Cardiac muscle cell (in vitro differentiated cells and primary cell): ENCODE measurements at regions not wholly inside any gene's neighbourhood (a gene's known extent, or its start where the extent isn't known, plus 50 kb on each side); places are given as distances from the start of the nearest gene placed in this dataset.

Source experiments
- DNase-seq, 2 donors: peaks; one replicate each; pipeline versions ENCODE4 v3.0.0 to v3.0.0-alpha.2; 2010 to 2017; ENCODE audit warnings: low read depth in 1 of 2, low spot score in 1 of 2
- H3K27ac ChIP-seq: fragments of 200-600 bp; sonication (generic); 2 replicates; pipeline ENCODE4 v1.5.1; 2016
- H3K27me3 ChIP-seq: fragments of 200-600 bp; sonication (generic); 2 replicates; pipeline ENCODE4 v1.6.0; 2016; ENCODE audit warnings: control low read depth
- H3K36me3 ChIP-seq: fragments of 200-600 bp; sonication (generic); 2 replicates; pipeline ENCODE4 v1.5.1; 2016; ENCODE audit warnings: control low read depth
- H3K4me1 ChIP-seq: fragments of 200-600 bp; sonication (generic); 2 replicates; pipeline ENCODE4 v1.8.1; 2017; ENCODE audit warnings: low read depth, mild to moderate bottlenecking, mixed run types
- H3K4me3 ChIP-seq: fragments of 200-600 bp; sonication (generic); 2 replicates; pipeline ENCODE4 v1.5.1; 2016; ENCODE audit warnings: mild to moderate bottlenecking
- H3K9me3 ChIP-seq: fragments of 200-600 bp; sonication (generic); 2 replicates; pipeline ENCODE4 v1.5.1; 2017; ENCODE audit warnings: low read depth, mild to moderate bottlenecking, control low read depth
- CTCF ChIP-seq: IDR thresholded peaks from 2 replicates; pipeline ENCODE4 v1.5.1; 2012; ENCODE audit warnings: low read depth, mild to moderate bottlenecking, low read length

DNA sequence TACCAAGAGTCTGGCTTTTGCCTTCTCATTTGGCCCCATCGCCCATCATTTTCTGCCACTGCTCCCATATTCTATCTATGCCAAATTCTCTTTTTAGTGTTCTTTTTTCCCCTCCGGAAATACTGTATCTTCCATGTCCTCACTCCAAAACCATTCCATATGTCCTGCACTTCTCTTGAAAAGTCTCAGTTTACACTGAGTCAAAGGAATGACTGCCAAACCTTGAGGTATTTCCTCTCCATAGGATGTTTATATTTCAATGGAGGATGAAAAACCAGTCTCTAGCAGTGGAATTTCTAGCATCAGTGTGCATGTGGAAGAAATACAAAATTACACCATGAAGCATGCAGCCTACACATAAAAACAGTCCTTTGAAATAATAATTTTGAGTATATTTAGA lies 121.4 kb upstream of the PHYHIPL start:
- H3K27ac ChIP-seq, result no peak overlapping the region
- no peak overlapping the region for H3K4me3 ChIP-seq
- H3K27me3 ChIP-seq, result no peaks in the 10 kb centered on the region

GRCh38 chr10:59057345-59057744 lies 119.1 kb upstream of the PHYHIPL start:
- H3K9me3 ChIP-seq, result no peaks in the 10 kb centered on the region
- no peaks in the 10 kb centered on the region for H3K4me1 ChIP-seq
- H3K27me3 ChIP-seq, result no peaks in the 10 kb centered on the region
- peak; percentile 6 to 42 for DNase-seq
- H3K36me3 ChIP-seq, result no peaks in the 10 kb centered on the region
- TF ChIP-seq CTCF, result no peak
- H3K27ac ChIP-seq, result peak overlapping the region; percentile 48
- no peak overlapping the region for H3K4me3 ChIP-seq

More for the DNA sequence above, 121.4 kb upstream of the PHYHIPL start:
- Histone ChIP-seq H3K4me1 (no peaks in the 10 kb centered on the region), H3K9me3 (no peaks in the 10 kb centered on the region), H3K36me3 (no peaks in the 10 kb centered on the region)
- no peak for TF ChIP-seq CTCF
- no peak for DNase-seq

DNA sequence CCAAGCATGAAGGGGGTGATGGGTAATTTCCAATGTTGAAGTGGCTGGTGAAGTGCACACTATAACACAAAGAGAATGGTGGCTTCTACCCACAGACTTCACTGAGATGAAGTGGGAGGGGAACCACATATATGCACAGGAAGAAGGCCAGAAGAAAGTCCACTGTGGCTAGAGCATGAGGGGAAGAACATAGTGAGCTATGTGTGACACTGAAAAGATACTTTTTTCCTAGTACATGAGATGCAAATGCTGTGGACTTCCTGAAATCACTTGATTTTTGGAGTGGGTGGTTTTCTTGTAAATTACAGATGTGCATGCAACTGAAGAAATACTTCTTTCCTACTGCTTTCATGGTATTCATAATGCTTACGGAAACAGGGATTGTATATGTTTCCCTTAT lies 115.6 kb upstream of the PHYHIPL start:
- no peak overlapping the region for H3K4me3 ChIP-seq
- no peaks in the 10 kb centered on the region for H3K36me3 ChIP-seq
- TF ChIP-seq CTCF, result no peak
- H3K27me3 ChIP-seq, result no peaks in the 10 kb centered on the region
- H3K9me3 ChIP-seq, result no peaks in the 10 kb centered on the region
- no peak for DNase-seq
- no peaks in the 10 kb centered on the region for H3K4me1 ChIP-seq
- no peak overlapping the region for H3K27ac ChIP-seq

GRCh38 chr10:59063491-59063890 lies 113.0 kb upstream of the PHYHIPL start:
- TF ChIP-seq CTCF, result no peak
- H3K9me3 ChIP-seq, result no peaks in the 10 kb centered on the region
- no peaks in the 10 kb centered on the region for H3K4me1 ChIP-seq
- no peaks in the 10 kb centered on the region for H3K27me3 ChIP-seq
- no peak overlapping the region for H3K27ac ChIP-seq
- no peak for DNase-seq
- no peak overlapping the region for H3K4me3 ChIP-seq
- H3K36me3 ChIP-seq, result no peaks in the 10 kb centered on the region

DNA sequence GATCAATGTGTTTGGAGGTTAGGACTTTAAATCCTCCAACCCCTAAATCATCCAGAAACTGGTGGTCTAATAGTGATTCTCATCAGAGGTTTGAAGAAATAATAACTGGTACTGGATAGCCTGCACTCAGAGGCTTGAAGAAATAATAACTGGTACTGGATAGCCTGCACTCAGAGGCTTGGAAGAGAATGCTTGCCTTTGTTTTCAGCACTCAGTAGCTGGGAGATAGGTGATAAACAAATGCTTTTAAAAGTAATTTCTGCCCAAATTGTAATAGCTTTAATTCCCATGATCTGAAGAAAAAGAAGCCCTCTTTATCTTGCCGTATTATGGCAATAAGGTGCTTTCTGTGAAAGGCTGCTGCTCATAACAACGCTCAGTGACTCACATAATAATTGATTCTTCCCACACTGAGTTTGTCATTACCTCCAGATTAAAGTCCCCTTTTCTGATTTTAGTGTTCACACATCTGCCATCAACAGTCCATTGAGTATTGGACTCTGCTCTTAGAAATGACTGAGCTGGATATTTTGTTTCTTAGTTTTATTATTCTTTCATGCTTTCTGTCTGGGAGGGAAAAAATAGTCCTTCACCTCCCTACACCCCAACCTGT lies 112.3 kb upstream of the PHYHIPL start:
- H3K36me3 ChIP-seq, result no peaks in the 10 kb centered on the region
- no peaks in the 10 kb centered on the region for H3K9me3 ChIP-seq
- no peak for TF ChIP-seq CTCF
- DNase-seq, result no peak
- H3K27me3 ChIP-seq, result no peaks in the 10 kb centered on the region
- H3K27ac ChIP-seq, result no peak overlapping the region
- no peaks in the 10 kb centered on the region for H3K4me1 ChIP-seq
- no peak overlapping the region for H3K4me3 ChIP-seq
